H9 (cell line): ENCODE measurements at regions not wholly inside any gene's neighbourhood (a gene's known extent, or its start where the extent isn't known, plus 50 kb on each side); places are given as distances from the start of the nearest gene placed in this dataset.
A peak's percentile ranks its signal among the peaks of the same experiment; 100 is the strongest.

Source experiments
- DNase-seq: peaks from one replicate; pipeline ENCODE4 v3.0.0-alpha.2; 2017
- H2AFZ ChIP-seq: one replicate; pipeline ENCODE4 v1.6.1; 2013; ENCODE audit warnings: mild to moderate bottlenecking, low read length, control low read depth, moderate library complexity
- H2AK5ac ChIP-seq: 2 replicates; pipeline ENCODE4 v1.6.1; 2013; ENCODE audit warnings: low read length, control low read depth, mixed read lengths; ENCODE audit not compliant: insufficient read length
- H2BK120ac ChIP-seq: one replicate; pipeline ENCODE4 v1.6.1; 2013; ENCODE audit warnings: low read depth, mild to moderate bottlenecking, low read length, control low read depth, inconsistent platforms; ENCODE audit not compliant: poor library complexity, severe bottlenecking
- H2BK12ac ChIP-seq: 2 replicates; pipeline ENCODE4 v1.6.1; 2013; ENCODE audit warnings: low read length, control low read depth, mixed read lengths, low read depth; ENCODE audit not compliant: insufficient read length
- H2BK15ac ChIP-seq: 2 replicates; pipeline ENCODE4 v1.6.1; 2013; ENCODE audit warnings: low read depth, low read length, control low read depth
- H2BK20ac ChIP-seq: one replicate; pipeline ENCODE4 v1.6.1; 2013; ENCODE audit warnings: low read depth, mild to moderate bottlenecking, low read length, control low read depth, inconsistent platforms; ENCODE audit not compliant: poor library complexity, severe bottlenecking
- H2BK5ac ChIP-seq: 2 replicates; pipeline ENCODE4 v1.6.1; 2013; ENCODE audit warnings: low read length, control low read depth, mixed read lengths; ENCODE audit not compliant: insufficient read length
- H3K14ac ChIP-seq: 2 replicates; pipeline ENCODE4 v1.6.1; 2013; ENCODE audit warnings: low read length, control low read depth; ENCODE audit not compliant: insufficient read depth
- H3K18ac ChIP-seq: 2 replicates; pipeline ENCODE4 v1.6.1; 2013; ENCODE audit warnings: low read depth, mild to moderate bottlenecking, mixed read lengths, low read length, control low read depth; ENCODE audit not compliant: insufficient read length
- H3K23ac ChIP-seq: 2 replicates; pipeline ENCODE4 v1.6.1; 2013; ENCODE audit warnings: low read length, control low read depth, mixed read lengths, low read depth; ENCODE audit not compliant: insufficient read length
- H3K23me2 ChIP-seq: 2 replicates; pipeline ENCODE4 v1.6.1; 2013; ENCODE audit warnings: low read depth, mild to moderate bottlenecking, mixed read lengths, low read length, control low read depth; ENCODE audit not compliant: insufficient read length, poor library complexity, severe bottlenecking
- H3K27ac ChIP-seq: 2 replicates; pipeline ENCODE4 v1.5.1; 2013; ENCODE audit warnings: low read length, control low read depth, mixed read lengths, low read depth; ENCODE audit not compliant: insufficient read length
- H3K27me3 ChIP-seq: 2 replicates; pipeline ENCODE4 v1.6.1; 2013; ENCODE audit warnings: low read length, control low read depth, inconsistent platforms; ENCODE audit not compliant: insufficient read depth
- H3K4ac ChIP-seq: 2 replicates; pipeline ENCODE4 v1.6.1; 2013; ENCODE audit warnings: low read depth, mild to moderate bottlenecking, control low read depth, inconsistent platforms, low read length, moderate library complexity
- H3K4me1 ChIP-seq: 2 replicates; pipeline ENCODE4 v1.6.1; 2013; ENCODE audit warnings: low read length, control low read depth, inconsistent platforms; ENCODE audit not compliant: insufficient read depth
- H3K4me2 ChIP-seq: 2 replicates; pipeline ENCODE4 v1.6.1; 2013; ENCODE audit warnings: low read length, control low read depth, mixed read lengths; ENCODE audit not compliant: insufficient read length, insufficient read depth
- H3K56ac ChIP-seq: 2 replicates; pipeline ENCODE4 v1.6.1; 2013; ENCODE audit warnings: low read depth, mild to moderate bottlenecking, mixed read lengths, low read length, control low read depth; ENCODE audit not compliant: insufficient read length
- H3K79me1 ChIP-seq: 2 replicates; pipeline ENCODE4 v1.6.1; 2013; ENCODE audit warnings: low read depth, mild to moderate bottlenecking, moderate library complexity, low read length, control low read depth, inconsistent platforms; ENCODE audit not compliant: insufficient read depth, poor library complexity, severe bottlenecking
- H3K79me2 ChIP-seq: 2 replicates; pipeline ENCODE4 v1.6.1; 2013; ENCODE audit warnings: low read length, control low read depth, inconsistent platforms; ENCODE audit not compliant: insufficient read depth
- H3K9ac ChIP-seq: 2 replicates; pipeline ENCODE4 v1.6.1; 2013; ENCODE audit warnings: low read length, control low read depth, mixed read lengths; ENCODE audit not compliant: insufficient read length; ENCODE audit errors: extremely low read depth
- H3K9me3 ChIP-seq: one replicate; pipeline ENCODE4 v1.6.1; 2013; ENCODE audit warnings: low read depth, low read length, inconsistent platforms; ENCODE audit not compliant: control insufficient read depth
- H3T11ph ChIP-seq: one replicate; pipeline ENCODE4 v1.6.1; 2013; ENCODE audit warnings: mild to moderate bottlenecking, low read length, control low read depth, inconsistent platforms
- H4K20me1 ChIP-seq: one replicate; pipeline ENCODE4 v1.6.1; 2013; ENCODE audit not compliant: control insufficient read depth, insufficient read length, insufficient read depth
- H4K5ac ChIP-seq: 2 replicates; pipeline ENCODE4 v1.6.1; 2013; ENCODE audit warnings: low read depth, mild to moderate bottlenecking, mixed read lengths, low read length, control low read depth; ENCODE audit not compliant: insufficient read length
- H4K8ac ChIP-seq: replicated peaks from 2 replicates; pipeline ENCODE4 v1.6.1; 2013; ENCODE audit warnings: low read length, control low read depth, mixed read lengths, low read depth; ENCODE audit not compliant: insufficient read length
- H4K91ac ChIP-seq: 2 replicates; pipeline ENCODE4 v1.6.1; 2013; ENCODE audit warnings: low read depth, mild to moderate bottlenecking, moderate library complexity, mixed read lengths, low read length, control low read depth; ENCODE audit not compliant: insufficient read length
- H3K27ac Mint-ChIP-seq, 3 experiments: 2 replicates in 2 of 3; 3 replicates in 1 of 3; pipeline ENCODE4 v1.8.0; 2020 to 2021; ENCODE audit warnings: mixed read lengths in 3 of 3, mild to moderate bottlenecking in 1 of 3, moderate library complexity in 1 of 3
- H3K27me3 Mint-ChIP-seq: 2 replicates; pipeline ENCODE4 v1.8.0; 2021; ENCODE audit warnings: low read depth, mild to moderate bottlenecking, moderate library complexity, mixed read lengths
- H3K36me3 Mint-ChIP-seq, 3 experiments: 2 replicates in 2 of 3; 3 replicates in 1 of 3; pipeline ENCODE4 v1.8.0; 2020 to 2021; ENCODE audit warnings: low read depth in 3 of 3, mixed read lengths in 3 of 3; ENCODE audit not compliant: insufficient read depth in 1 of 3
- H3K4me1 Mint-ChIP-seq, 2 experiments: 2 replicates each; pipeline ENCODE4 v1.8.0; 2020; ENCODE audit warnings: mixed read lengths in 2 of 2
- H3K4me3 Mint-ChIP-seq, 2 experiments: 2 replicates in 1 of 2; 3 replicates in 1 of 2; pipeline ENCODE4 v1.8.0; 2020 to 2021; ENCODE audit warnings: mild to moderate bottlenecking in 2 of 2, mixed read lengths in 2 of 2, moderate library complexity in 1 of 2
- H3K9me3 Mint-ChIP-seq, 2 experiments: 2 replicates in 1 of 2; 3 replicates in 1 of 2; pipeline ENCODE4 v1.8.0; 2020; ENCODE audit warnings: mild to moderate bottlenecking in 2 of 2, mixed read lengths in 2 of 2, moderate library complexity in 1 of 2
- CTCF ChIP-seq: fragments of 200-600 bp; sonication (generic); conservative IDR thresholded peaks from 3 replicates; pipeline ENCODE4 v1.8.0; 2021; ENCODE audit warnings: antibody characterized with exemption, mild to moderate bottlenecking
- WGBS: extraction: QIAGEN DNeasy Blood & Tissue Kit; methylation state at CpG from one replicate; pipeline ENCODE4 v1.1.7; 2013; ENCODE audit warnings: missing lambda C conversion rate, low lambda C conversion rate, mixed read lengths; ENCODE audit not compliant: insufficient read length; ENCODE audit errors: extremely low coverage; 5-methylcytosine and 5-hydroxymethylcytosine counted together

GRCh38 chr6:28725274-28725809, 198.4 kb downstream of the TRIM27 start:
- Histone ChIP-seq H3K9me3 (no peaks in the 10 kb centered on the region), H4K91ac (no peak overlapping the region), H2BK120ac (no peak overlapping the region), H2AFZ (no peak overlapping the region), H3K14ac (no peak overlapping the region), H3K27ac (no peak overlapping the region), H3T11ph (no peak overlapping the region), H4K20me1 (no peaks in the 10 kb centered on the region), H3K23ac (no peak overlapping the region), H3K4me1 (no peaks in the 10 kb centered on the region), H3K79me2 (no peaks in the 10 kb centered on the region), H2BK5ac (no peak overlapping the region), H3K18ac (no peak overlapping the region), H4K5ac (no peak overlapping the region), H3K56ac (no peak overlapping the region), H3K4ac (no peak overlapping the region), H3K23me2 (peaks cover 6% of the 10 kb centered on the region), H2BK12ac (no peak overlapping the region), H4K8ac (no peak overlapping the region), H2AK5ac (no peak overlapping the region), H3K79me1 (no peaks in the 10 kb centered on the region), H3K4me2 (peak overlapping the region; percentile 42), H3K9ac (no peak overlapping the region), H2BK20ac (no peak overlapping the region), H3K27me3 (no peaks in the 10 kb centered on the region), H2BK15ac (no peak overlapping the region)
- H3K27ac Mint-ChIP-seq: no peak overlapping the region
- H3K4me3 Mint-ChIP-seq: peak overlapping the region; percentile 4 to 35; a peak in 3 of 5 replicates
- no peak for DNase-seq
- no peak for TF ChIP-seq CTCF
- peaks cover 35% of the 10 kb centered on the region for H3K27me3 Mint-ChIP-seq
- no CpG with 5 or more reads among the region's 2 CpGs for WGBS
- H3K36me3 Mint-ChIP-seq: no peaks in the 10 kb centered on the region
- H3K4me1 Mint-ChIP-seq: peaks cover 4 to 18% of the 10 kb centered on the region in 2 experiments; a peak in 3 of 4 replicates
- H3K9me3 Mint-ChIP-seq: no peaks in the 10 kb centered on the region; a peak in 2 of 5 replicates
